Stimulated activated naive CD8-positive, alpha-beta T cell treated with anti-CD3 and anti-CD28 coated beads, Interleukin-15, Interleukin-2, amounts not matched to agents 100 U/mL and 50 U/mL, for 24 hours (primary cell): ENCODE measurements at regions not wholly inside any gene's neighbourhood (a gene's known extent, or its start where the extent isn't known, plus 50 kb on each side); places are given as distances from the start of the nearest gene placed in this dataset.
"Not testable (repeated sequence)": the region's sequence is repeated elsewhere in the genome, so short reads cannot be mapped to it uniquely, and the experiment has no call there.

Source experiments
- ATAC-seq: fragments of 150-1000 bp; cut with Tn5 transposase; one replicate; pipeline ENCODE4 v1.10.0; 2021
- DNase-seq: peaks from one replicate; pipeline ENCODE4 v3.0.0; 2021

DNA sequence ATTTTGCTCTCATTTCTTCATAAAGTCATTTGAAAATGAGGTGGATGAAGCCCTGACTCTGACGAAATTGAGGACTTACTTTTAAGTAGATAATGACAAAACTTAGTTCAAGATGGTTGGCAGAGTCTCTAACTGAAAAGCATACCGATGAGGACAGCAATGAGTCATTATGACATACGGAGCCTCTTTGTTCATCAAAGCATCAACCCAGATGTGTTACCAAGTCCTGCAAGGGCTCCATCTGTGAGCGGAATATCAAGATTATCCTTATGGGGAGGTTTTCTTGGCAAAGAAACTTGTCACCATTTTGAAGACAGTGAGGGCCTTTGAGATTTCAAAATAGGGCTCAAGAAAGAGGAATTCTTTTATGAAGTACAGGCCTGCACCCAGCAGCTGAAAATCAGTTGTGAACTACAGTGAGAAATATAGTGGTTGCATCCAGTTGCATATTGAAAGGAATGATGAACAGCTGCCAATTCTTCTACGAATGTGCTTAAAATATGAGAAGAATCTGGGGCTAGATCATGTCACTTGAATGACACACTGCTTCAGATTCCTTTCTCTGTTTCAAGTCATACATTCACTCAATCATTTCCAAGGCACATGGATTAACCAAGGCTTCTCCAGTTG is 86.6 kb upstream of the SLC24A2 start:
- DNase-seq (no peak), ATAC-seq (no peak)

- not testable (repeated sequence) for ATAC-seq, DNase-seq
Measured at GRCh38 chr9:19873188-19873587, 84.4 kb upstream of the SLC24A2 start.

GRCh38 chr9:19870988-19871387 is 82.2 kb upstream of the SLC24A2 start:
- ATAC-seq (no peak), DNase-seq (no peak)

DNA sequence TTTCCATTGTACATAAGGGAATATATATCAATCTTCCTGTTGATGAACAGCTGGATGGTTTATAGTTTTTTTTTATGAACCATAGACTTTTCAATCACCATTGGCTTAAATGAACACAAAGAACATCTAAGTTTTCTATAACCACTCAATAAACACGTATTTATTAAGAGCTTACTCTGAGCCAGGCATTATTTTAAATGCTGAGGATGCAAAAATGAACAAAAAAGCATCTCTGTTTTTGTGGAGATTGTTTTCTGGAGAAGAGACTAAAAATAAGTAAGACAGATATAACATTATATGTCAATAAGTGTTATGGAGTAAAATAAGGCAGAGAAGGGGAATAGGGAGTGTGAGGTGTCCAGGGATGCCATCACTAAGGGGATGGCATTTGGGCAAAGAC is 52.1 kb upstream of the SLC24A2 start:
- ATAC-seq = no peak
- DNase-seq = no peak
